Thoracic aorta (tissue), 2 donors: ENCODE measurements at regions not wholly inside any gene's neighbourhood (a gene's known extent, or its start where the extent isn't known, plus 50 kb on each side); places are given as distances from the start of the nearest gene placed in this dataset.

ENCODE experiments used
- ATAC-seq: fragments of 150-250 bp; one replicate; pipeline ENCODE4 v1.8.0; 2017; ENCODE audit warnings: low read depth; ENCODE audit not compliant: insufficient number of reproducible peaks, low FRiP score
- DNase-seq: peaks from one replicate; pipeline ENCODE4 v3.0.0-alpha.2; 2020; ENCODE audit warnings: low spot score
- H3K27ac ChIP-seq, 2 donors: fragments of 200-600 bp; sonication (generic); 1 replicate in 1 of 2; 2 replicates in 1 of 2; pipeline ENCODE4 v1.5.1; 2016; ENCODE audit warnings: mild to moderate bottlenecking in 2 of 2, moderate library complexity in 2 of 2
- H3K27me3 ChIP-seq: fragments of 200-600 bp; sonication (generic); replicated peaks from 2 replicates; pipeline ENCODE4 v1.6.0; 2016; ENCODE audit warnings: mild to moderate bottlenecking; ENCODE audit not compliant: insufficient read depth
- H3K36me3 ChIP-seq: fragments of 200-600 bp; sonication (generic); one replicate; pipeline ENCODE4 v1.5.1; 2016
- H3K4me1 ChIP-seq, 2 donors: fragments of 200-600 bp; sonication (generic); 1 replicate in 1 of 2; 2 replicates in 1 of 2; pipeline versions ENCODE4 v1.5.1 to v1.6.0; 2016; ENCODE audit warnings: low read depth in 2 of 2, mild to moderate bottlenecking in 1 of 2; ENCODE audit not compliant: control insufficient read depth in 1 of 2
- H3K4me3 ChIP-seq: fragments of 200-600 bp; sonication (generic); 2 replicates; pipeline ENCODE4 v1.5.1; 2016; ENCODE audit warnings: mild to moderate bottlenecking
- H3K9me3 ChIP-seq: fragments of 200-600 bp; sonication (generic); 2 replicates; pipeline ENCODE4 v1.5.1; 2016
- TF ChIP-seq, protein P1 (sequence below): fragments of 200-600 bp; sonication (generic); IDR thresholded peaks from one replicate; pipeline ENCODE4 v1.5.1; 2019; ENCODE audit warnings: antibody characterized with exemption

DNA sequence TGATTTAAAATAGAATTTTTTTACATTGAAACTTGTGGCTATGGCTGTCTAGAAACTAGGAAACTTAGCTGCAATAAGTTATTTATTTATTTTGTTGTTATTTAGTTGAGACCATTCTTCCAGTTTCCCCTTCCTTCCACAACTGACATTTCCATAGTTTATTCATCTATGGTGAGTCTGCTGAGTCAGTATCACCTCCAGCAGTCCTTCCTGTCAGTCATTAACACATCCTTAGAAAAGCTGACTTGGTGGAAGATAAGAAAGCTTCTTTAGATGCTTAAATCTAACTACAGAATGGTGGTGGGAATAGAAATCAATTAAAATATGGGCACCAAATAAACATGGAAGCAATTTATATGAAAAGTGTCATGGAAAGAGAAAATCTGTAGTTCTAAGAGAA, 714.0 kb downstream of the RWDD3 start:
- Histone ChIP-seq H3K27me3 (no peaks in the 10 kb centered on the region), H3K4me3 (no peak overlapping the region), H3K27ac (no peak overlapping the region), H3K4me1 (peaks cover 0 to 4% of the 10 kb centered on the region in 2 donors), H3K36me3 (no peaks in the 10 kb centered on the region), H3K9me3 (no peaks in the 10 kb centered on the region)
- TF ChIP-seq, protein P1, sequence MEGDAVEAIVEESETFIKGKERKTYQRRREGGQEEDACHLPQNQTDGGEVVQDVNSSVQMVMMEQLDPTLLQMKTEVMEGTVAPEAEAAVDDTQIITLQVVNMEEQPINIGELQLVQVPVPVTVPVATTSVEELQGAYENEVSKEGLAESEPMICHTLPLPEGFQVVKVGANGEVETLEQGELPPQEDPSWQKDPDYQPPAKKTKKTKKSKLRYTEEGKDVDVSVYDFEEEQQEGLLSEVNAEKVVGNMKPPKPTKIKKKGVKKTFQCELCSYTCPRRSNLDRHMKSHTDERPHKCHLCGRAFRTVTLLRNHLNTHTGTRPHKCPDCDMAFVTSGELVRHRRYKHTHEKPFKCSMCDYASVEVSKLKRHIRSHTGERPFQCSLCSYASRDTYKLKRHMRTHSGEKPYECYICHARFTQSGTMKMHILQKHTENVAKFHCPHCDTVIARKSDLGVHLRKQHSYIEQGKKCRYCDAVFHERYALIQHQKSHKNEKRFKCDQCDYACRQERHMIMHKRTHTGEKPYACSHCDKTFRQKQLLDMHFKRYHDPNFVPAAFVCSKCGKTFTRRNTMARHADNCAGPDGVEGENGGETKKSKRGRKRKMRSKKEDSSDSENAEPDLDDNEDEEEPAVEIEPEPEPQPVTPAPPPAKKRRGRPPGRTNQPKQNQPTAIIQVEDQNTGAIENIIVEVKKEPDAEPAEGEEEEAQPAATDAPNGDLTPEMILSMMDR = no peak
- DNase-seq = no peak
- ATAC-seq = no peak

DNA sequence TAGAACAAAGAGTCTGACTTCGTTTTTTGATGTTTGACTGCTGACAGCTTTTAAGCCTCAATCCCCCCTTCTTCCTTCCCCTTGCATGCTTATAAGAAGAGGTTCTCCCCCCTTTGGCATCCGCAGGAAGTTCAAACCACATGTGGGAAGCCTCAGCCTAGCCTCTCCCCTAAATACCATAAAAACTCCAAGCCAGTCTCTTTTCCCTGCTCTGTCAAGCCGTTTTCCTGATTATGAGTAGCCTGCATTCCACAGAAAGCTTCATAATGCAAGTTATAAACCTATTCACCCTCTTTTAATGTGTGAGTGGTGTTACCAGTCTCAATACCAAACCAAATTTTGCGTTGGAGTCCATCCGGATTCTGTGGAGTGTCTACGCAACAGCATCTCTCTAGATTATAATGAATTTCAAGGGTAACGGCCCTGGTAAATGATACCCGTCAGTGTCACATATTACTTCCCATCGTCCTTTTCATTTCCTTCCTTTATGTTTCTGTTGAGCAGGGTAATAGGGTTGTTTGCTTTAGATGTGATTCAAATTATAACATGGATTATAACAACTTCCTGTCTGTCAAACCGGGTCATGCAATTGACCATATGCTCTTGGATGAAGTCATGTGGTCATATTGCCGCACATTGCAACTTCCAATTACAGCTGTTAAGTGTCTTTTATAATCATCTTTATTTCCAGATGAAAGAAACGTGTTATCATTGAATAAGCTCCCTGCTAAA, 717.5 kb downstream of the RWDD3 start:
- H3K27ac ChIP-seq = no peak overlapping the region
- no peak overlapping the region for H3K4me3 ChIP-seq
- H3K9me3 ChIP-seq = no peaks in the 10 kb centered on the region
- TF ChIP-seq, protein P1 = no peak
- peaks cover 0 to 13% of the 10 kb centered on the region in 2 donors for H3K4me1 ChIP-seq
- ATAC-seq (no peak), DNase-seq (no peak)
- no peaks in the 10 kb centered on the region for H3K27me3 ChIP-seq
- H3K36me3 ChIP-seq = no peaks in the 10 kb centered on the region

DNA sequence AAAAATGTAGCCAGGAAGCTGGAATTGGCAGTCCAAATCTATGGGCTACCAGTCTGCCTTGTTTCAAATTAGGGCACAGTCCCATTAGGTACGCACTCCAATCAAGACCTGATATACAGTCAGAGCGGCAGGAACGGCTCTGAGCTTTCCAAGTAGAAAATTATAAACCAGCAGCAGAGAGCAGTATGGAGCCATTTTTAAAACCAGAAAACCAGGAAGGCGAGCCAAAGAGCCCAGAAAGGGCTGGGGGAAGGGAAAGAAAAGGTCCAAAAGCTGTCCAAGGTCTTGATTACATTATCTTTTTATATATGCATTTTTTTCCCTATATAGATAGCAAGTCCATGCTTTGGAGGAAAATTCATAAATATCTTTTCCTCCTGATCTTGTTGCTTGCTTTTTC, 719.0 kb downstream of the RWDD3 start:
- no peak overlapping the region for H3K4me3 ChIP-seq
- peaks cover 0 to 21% of the 10 kb centered on the region in 2 donors for H3K4me1 ChIP-seq
- H3K27ac ChIP-seq = no peak overlapping the region
- no peak for DNase-seq
- TF ChIP-seq, protein P1 = no peak
- no peaks in the 10 kb centered on the region for H3K36me3 ChIP-seq
- H3K27me3 ChIP-seq = no peaks in the 10 kb centered on the region
- ATAC-seq = no peak
- no peaks in the 10 kb centered on the region for H3K9me3 ChIP-seq

DNA sequence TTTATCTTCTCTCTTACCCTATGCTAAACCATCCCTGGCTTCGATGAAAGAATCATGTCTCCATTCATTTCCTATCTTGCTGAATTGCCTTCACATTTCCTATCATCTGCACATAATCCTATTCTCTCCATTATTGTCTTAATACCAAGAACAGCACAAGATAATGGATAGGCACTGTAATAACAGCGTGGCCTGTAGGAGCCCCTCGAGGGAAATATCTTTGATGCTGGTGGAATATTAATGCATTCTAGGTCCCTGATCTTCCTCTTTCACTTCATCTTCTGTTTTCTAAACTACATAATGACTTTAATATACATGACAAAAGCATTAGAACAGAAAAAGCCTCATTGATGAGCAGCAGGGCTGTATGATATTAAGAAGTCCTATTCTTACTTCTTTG, 720.6 kb downstream of the RWDD3 start:
- Histone ChIP-seq H3K4me3 (no peak overlapping the region), H3K27me3 (no peaks in the 10 kb centered on the region), H3K9me3 (no peaks in the 10 kb centered on the region), H3K27ac (no peak overlapping the region), H3K36me3 (no peaks in the 10 kb centered on the region), H3K4me1 (peaks cover 0 to 21% of the 10 kb centered on the region in 2 donors)
- TF ChIP-seq, protein P1 = no peak
- ATAC-seq (no peak), DNase-seq (no peak)

DNA sequence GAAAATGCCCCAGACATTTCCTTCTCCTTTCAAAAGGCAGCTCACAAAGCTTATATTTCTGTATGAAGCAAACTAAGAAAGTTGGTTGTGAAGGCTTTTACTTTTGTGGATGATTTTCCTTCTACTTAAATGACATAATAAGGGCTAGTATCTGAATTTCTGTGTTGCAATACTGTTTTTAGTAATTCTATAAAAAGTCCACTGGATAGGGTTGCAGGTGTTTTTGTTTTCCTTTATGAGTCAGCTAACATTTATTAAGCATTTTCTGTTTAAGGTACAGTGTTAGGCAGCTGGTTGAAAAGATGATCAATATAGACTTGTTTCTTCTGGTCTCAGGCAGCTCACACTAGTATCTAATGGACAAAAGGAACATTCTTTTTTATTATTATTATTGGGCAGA, 722.2 kb downstream of the RWDD3 start:
- TF ChIP-seq, protein P1 = no peak
- H3K4me3 ChIP-seq = no peak overlapping the region
- no peaks in the 10 kb centered on the region for H3K27me3 ChIP-seq
- no peaks in the 10 kb centered on the region for H3K36me3 ChIP-seq
- H3K9me3 ChIP-seq = no peaks in the 10 kb centered on the region
- peaks cover 0 to 21% of the 10 kb centered on the region in 2 donors for H3K4me1 ChIP-seq
- no peak overlapping the region for H3K27ac ChIP-seq
- DNase-seq (no peak), ATAC-seq (no peak)
